SW480 (cell line): ENCODE measurements at regions not wholly inside any gene's neighbourhood (a gene's known extent, or its start where the extent isn't known, plus 50 kb on each side); places are given as distances from the start of the nearest gene placed in this dataset.
"Not testable (repeated sequence)": the region's sequence is repeated elsewhere in the genome, so short reads cannot be mapped to it uniquely, and the experiment has no call there.

Experiments used
- DNase-seq: peaks from one replicate; pipeline ENCODE4 v3.0.0-alpha.2; 2016; ENCODE audit warnings: low spot score

DNA sequence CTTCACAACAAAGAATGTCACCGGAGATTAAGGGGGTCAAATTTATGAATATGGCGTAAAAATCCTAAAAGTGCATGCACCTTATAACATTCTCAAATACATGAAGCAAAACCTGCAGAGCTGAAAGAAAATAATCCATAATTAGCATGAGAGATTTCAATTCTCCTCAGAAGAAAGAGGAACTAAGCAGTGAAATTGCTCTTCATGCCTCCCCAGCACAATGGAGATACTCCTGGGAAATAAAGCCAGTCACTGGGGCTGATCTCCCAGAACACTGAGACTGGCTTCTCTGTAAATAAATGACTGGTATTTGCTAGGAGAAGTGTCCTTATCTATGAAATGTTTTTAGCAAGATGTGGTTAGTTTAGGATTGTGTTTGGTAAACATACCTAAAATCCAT, 68.1 kb downstream of the GOLGA6L6 start:
- not testable (repeated sequence) for DNase-seq

DNA sequence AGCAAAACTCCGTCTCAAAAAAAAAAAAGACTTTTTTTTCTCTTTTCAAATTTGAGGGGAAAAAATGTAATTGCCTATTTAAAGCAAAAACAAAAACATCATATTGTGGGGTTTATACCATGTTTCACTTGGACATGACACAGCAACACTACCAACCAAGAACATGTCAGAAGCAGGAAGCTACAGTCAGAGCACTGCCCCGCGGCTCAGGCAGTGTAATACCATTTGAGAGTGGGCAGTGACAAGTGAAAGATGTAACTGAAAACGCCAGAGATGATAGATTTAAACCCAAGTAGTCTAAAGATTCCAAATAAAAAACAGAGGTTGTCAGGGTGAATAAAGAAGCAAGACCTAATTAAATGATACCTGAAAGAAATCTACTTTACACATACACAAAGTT, 68.6 kb downstream of the GOLGA6L6 start:
- DNase-seq: not testable (repeated sequence)

DNA sequence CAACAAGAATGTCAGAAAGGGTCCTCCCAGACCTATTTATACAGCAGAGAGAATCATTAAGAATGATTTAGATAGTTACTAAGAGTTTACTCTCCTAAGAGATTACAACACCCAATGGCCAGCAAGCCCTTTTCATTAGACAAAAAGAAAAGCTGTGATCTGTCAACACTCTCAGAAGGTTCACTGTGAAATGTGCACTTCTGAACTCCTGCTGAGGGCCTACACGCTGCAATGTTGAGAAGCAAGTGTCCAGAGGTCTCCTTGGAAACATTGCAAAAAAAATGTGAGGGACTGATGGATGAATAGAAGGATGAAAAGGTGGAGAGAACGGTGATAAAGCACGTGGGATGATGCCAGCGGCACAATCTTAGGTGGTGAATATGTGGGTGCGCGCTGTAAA, 70.8 kb downstream of the GOLGA6L6 start:
- DNase-seq: not testable (repeated sequence)

DNA sequence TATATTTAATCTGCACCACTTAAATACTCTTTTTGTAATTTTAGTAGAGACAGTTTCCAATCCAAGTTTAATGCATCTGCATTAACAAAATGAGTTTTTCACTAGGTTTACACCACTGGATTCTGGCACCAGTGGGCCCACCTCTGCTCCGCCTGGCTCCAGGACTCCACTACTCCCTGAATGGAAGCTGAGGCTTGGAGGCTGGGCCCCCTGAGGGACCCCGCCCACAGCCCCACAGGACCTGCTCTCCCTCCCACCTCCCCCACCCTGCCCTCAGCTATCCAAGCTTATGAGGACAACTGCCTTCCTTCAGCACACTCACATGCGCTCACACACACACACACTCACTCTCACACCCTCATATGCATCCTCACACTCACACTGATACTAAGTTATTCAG, 100.5 kb downstream of the GOLGA6L6 start:
- DNase-seq: not testable (repeated sequence)

DNA sequence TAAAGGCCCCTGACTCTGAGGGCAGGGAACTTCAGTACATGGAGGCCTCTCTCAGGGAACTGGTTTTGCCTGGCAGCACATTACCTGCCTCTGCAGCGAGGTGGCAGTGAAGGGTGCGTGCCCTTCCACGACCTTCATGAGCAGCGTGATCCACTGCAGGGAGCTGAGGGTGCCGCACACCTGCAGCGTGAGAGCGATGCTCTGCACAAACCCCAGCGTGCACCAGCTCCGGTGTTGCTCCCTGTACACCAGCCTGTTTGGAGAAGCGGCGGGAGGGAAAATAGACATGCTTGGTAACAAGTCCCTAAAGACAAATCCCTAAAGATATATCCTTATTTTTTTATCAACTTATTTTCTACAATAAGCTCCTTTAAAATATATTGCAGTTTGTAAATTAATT, 101.2 kb downstream of the GOLGA6L6 start:
- not testable (repeated sequence) for DNase-seq

DNA sequence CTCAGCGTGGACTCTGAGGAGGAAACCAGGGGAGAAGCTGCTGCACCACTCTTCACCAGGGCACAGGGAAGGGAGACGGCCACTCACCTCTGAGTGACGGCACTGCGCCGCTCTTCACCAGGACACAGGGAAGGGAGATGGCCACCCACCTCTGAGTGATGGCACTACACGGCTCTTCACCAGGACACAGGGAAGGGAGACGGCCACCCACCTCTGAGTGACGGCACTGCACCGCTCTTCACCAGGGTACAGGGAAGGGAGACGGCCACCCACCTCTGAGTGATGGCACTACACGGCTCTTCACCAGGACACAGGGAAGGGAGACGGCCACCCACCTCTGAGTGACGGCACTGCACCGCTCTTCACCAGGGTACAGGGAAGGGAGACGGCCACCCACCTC, 102.5 kb downstream of the GOLGA6L6 start:
- DNase-seq: not testable (repeated sequence)

DNA sequence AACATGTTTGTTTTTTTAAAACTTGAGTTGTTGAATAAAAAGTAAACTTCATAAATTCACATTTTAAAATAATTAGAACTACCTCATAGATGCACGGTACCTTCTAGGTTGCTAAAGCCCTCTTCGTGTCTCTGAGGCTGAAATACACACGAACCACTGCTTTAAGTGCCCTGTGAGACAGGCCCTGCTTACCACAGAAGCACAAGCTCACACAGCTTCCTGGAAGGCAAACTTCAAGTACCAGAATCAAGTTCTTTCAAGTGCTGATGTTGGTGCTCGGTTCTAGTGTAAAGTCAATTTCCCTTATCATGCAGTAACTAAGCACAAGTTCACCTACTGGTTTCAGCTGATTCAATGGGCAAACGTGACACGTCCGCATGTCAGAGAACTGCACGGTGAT, 103.3 kb downstream of the GOLGA6L6 start:
- not testable (repeated sequence) for DNase-seq

DNA sequence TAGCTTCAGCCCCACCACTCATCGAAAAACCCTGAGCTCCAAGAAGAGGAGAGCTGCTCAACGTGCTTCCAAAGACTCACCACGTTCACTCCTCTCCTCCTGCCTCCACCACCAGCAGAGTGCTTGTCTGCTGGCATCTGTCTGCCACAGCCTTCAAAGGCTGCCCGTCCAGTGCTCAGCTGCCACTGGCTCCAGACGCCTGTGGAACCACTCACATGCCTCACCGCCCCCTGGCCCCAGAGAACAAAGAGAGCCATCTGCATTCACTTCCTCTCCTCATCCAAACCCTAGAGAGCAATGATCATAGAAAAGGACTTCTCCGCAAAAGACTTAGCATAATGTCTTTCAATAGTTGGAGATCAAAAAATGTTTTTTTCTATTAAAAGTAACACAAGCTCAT, 108.1 kb downstream of the GOLGA6L6 start:
- not testable (repeated sequence) for DNase-seq

DNA sequence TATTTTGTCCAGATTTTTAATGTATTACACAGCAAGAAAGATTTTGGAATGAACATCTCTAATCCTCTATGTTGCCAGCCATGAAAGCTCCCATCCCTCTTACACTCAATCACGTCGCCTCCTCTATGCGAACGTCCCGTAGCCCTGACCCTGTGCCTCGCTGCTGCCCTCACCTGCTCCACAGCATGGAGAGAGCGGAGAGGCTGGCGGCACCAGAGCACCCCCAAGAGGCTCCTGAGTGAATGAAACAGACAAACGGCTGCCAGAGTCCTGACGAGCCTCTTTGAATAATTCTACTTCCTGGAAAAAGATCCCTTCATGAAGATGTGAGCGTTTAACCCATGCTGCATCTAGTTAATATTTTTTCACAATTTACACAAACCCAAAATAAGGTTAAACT, 111.1 kb downstream of the GOLGA6L6 start:
- DNase-seq: not testable (repeated sequence)

DNA sequence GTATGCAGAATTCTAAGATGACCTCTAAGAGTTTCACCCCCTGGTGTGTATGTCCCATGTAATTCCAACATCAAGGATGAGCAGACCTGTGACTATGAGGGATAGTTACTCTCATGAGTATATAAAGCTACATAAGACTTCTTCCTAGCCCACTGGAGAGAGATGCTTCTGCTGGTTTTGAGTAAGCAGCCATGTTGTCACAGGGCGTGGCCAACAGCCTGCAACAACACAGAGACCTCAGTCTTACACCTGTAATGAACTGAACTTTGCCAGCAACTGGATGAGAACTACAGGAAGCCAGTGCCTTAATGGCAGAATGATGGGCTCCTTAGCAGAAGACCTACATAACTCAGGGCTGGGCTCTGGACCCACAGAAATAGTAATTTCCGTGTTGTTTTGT, 120.9 kb downstream of the GOLGA6L6 start:
- not testable (repeated sequence) for DNase-seq

DNA sequence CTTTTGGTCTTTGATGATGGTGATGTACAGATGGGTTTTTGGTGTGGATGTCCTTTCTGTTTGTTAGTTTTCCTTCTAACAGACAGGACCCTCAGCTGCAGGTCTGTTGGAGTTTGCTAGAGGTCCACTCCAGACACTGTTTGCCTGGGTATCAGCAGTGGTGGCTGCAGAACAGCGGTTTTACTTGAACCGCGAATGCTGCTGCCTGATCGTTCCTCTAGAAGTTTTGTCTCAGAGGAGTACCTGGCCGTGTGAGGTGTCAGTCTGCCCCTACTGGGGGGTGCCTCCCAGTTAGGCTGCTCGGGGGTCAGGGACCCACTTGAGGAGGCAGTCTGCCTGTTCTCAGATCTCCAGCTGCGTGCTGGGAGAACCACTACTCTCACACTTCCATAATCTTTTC, 125.0 kb downstream of the GOLGA6L6 start:
- DNase-seq: not testable (repeated sequence)

DNA sequence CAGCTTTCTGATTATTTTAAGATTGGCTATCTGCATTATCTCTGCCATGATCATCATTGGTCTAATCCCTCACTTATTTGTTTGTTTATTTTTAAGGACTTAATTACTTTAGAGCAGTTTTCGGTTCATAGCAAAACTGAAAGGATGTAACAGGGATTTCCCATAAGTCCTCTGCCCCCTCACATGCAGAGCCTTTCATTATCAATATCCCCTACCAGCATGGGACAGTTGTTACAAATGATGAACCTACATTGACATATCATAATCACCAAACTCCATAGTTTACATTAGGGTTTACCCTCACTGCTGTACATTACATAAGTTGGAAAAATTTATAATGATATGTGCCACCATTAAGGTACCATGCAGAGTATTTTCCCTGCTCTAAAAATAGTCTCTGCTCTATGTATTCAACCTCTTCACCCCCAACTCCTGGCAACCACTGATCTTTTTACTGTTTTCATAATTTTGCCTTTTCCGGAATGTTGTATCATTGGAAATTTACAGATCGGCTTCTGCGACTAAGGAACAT, 131.9 kb downstream of the GOLGA6L6 start:
- DNase-seq: not testable (repeated sequence)

DNA sequence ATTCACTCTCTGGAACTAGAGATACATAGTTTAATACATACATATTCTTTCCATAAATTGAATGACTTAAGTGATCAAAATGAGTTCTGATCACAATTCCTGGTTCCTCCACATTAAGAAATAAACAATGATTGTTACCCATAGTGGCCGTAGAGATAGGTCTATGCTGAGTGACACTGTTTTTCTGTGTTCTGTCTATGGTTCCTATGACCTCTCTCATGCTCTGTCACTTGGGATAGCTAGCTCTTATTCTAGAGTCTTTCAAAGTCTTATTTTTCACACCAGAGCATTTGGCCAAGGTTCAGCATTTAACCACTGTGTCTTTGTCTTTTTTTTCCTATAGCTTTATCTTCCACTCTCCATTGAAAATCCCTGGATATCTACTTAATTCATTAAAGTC, 132.4 kb downstream of the GOLGA6L6 start:
- DNase-seq: no peak

DNA sequence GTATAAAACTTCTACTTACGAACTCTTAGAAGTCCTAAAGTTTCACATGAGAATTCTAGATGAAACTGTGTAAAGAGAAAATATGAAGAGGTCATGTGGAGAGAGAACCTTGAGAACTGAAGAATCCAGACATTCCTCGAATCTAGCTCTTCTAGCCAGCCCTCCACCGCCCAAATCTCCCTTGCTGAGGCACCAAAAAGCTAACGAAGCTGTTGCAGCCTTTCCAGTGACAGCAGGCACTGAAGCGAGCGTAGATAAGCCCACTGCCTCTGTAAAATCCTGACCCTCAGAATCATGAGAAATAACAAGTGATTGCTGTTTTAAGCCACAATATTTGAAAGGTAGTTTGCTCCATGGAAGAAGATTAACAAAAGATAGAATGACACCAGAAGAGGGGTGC, 134.0 kb downstream of the GOLGA6L6 start:
- DNase-seq: no peak

DNA sequence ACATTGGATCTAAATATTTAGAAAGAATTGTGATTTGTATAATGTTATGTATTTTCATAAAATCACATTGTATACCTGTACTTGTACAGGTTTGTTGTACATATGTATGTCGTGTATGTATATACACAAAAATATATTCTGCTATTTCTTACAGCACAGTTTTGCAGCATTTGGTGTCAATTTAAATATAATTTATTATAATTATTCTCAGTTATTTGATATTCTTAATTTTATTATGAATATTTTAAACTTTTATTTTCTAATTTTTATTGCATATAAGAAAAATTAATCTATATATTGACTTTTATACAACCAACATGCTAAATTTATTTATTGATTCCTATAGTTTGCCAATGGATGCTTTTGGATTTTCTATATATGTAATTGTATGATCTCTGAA, 137.0 kb downstream of the GOLGA6L6 start:
- DNase-seq: not testable (repeated sequence)

DNA sequence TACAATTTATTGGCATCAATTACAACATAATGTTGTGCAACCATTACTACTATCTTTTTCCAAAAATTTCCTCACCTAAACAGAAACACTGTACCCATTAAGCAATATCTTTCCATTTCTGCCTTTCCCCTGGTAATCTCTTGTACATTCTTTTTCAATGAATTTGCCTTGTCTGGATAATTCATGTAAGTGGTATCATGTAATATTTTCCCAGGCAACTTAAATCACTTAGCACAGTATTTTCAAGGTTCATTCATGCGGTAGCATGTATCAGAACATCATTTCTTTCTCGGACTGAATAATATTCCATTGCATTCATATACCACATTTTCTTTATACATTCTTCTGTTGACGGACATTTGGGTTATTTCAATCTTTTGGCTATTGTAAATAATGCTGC, 139.0 kb downstream of the GOLGA6L6 start:
- DNase-seq: not testable (repeated sequence)

DNA sequence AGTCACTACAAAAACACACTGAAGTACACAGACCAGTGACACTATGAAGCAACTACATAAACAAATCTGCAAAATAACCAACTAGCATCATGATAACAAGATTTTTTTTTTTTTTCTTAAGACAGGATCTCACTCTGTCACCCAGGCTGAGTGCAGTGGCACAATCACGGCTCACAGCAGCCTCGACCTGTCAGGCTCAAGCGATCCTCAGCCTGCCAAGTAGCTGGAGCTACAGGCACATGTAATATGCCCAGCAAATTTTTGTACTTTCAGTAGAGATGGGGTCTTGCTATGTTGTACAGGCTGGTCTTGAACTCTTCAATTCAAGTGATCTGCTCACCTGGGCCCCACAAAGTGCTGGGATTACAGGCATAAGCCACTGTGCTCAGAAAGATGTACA, 140.5 kb downstream of the GOLGA6L6 start:
- DNase-seq: not testable (repeated sequence)

DNA sequence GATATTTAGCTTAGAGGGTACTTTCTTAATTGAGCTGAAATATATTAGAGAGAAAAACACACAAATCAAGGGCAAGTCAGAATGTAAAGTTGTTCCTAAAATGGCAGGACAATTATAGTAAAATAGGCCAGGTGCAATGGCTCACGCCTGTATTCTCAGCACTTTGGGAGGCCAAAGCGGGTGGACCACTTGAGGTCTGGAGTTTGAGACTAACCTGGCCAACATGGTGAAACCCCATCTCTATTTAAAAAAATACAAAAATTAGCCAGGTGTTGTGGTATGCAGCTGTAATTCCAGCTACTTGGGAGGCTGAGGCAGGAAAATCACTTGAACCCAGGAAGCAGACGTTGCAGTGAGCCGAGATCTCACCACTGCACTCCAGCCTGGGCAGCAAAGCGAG, 142.9 kb downstream of the GOLGA6L6 start:
- DNase-seq: not testable (repeated sequence)

DNA sequence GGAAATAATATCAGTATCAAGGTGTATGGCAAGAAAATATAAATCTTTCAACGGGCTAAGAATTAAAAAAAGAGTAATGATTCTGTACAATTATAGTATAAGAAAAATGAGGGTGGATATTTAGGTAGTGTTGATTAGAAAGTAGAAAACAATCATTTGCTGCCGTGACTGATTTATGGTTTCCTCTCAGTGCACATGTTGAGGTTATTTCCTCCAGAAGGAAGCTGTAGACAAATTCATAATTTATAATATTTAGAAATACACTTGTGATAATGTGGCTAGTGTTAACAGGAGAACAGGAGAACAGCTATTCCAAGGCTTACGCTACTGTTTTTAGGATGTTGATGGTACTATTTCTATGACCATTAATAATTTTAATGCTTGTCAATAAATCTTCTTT, 153.4 kb downstream of the GOLGA6L6 start:
- not testable (repeated sequence) for DNase-seq

DNA sequence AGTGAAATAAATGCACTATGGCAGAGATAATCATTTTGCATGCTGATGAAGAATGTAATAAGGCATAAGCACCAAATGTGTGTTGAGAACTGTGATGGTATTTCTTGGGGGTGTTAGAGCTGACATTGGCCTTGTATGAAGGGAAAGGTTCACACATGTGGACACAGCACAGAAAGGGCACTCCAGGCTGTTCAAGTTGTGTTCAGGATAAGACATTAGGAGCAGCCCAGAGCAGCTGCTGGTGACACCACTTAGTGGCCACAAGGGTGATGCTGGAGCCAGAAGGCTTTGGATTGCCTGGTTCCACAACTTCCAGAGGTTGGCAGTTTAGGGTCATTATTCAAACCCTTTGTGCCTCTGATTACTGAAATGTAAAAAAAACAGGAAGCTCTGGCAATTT, 155.4 kb downstream of the GOLGA6L6 start:
- no peak for DNase-seq

DNA sequence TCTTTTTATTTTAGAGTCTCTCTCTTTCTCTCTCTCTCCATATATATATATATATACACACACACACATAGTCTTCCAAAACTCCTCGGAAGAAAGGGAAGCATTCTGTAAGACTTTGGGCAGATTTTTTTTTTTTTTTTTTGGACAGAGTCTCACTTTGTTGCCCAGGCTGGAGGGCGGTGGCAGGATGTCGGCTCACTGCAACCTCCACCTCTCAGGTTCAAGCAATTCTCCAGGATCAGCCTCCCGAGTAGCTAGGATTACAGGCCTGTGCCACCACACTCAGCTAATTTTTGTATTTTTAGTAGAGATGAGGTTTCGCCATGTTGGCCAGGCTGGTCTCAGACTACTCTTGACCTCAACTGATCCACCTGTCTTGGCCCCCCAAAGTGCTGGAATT, 161.4 kb downstream of the GOLGA6L6 start:
- not testable (repeated sequence) for DNase-seq

DNA sequence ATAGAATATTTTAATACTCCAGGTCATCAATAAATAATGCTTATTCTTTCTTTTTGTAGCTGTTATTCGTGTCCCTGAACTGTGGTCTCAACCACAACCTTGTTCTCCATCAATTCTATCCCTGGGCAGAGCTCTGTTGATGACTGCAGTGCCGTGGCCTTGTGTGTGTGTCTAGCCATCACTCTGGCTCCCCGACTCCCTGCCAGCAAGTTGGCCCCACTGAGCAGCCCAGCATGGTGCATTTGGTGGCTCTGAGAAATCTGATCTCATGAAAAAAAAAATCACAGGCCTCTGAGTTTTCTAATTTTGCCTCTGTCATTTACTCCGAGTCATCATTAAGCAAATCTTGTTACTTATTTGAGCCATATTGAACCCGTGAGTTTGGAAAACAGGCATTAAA, 164.7 kb downstream of the GOLGA6L6 start:
- DNase-seq: no peak

DNA sequence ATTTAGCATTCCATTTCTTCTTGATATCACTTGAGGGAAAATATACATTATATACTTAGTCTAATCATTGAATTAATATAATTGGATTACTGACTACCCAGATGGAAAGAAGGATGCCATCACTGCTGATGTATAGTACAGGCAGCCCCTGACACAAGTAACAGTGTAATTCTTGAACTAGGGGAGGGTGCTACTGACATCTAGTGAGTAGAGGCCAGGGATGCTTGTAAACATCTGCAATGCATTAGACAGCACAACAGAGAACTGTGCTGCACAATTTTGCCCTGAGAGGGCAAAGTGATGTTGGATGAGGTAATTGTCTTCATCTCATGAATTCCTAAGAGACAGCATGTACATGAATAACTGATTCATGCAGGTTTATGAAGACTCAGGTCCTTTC, 169.2 kb downstream of the GOLGA6L6 start:
- DNase-seq: not testable (repeated sequence)

DNA sequence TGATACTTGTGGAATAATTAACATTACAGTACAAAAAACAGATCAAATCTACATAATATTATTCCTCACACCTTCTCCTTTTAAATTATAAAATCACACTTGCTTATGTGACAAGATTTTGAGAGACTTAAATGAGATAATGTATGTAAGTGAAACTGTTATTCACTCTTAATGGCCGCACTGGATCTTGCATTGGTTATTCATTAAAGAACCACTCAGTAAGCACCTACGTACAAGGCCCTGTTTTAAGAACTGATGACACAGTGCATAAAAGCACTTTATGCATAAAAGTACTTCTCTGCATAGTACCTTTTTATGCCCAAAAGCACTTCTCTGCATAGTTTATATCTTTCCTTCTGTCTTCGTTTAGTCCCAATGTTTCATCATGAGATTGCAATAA, 172.1 kb downstream of the GOLGA6L6 start:
- no peak for DNase-seq

DNA sequence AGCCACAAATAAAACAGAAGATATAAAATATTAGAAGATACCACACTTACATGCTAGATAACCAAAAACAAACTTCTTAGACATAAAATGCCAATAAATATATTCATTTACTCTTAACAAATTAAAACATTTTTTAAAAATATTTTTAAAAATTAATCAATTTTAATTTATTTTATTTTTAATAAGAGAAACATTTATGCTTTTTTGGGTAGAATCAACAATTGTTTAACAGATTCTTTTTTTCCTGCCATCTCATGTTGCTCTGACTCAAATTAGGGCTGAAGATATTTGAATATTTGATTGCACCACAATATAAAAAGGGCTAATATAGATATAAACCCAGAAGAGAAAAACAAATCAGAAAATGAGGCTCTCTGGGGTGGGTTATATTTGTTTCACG, 172.6 kb downstream of the GOLGA6L6 start:
- no peak for DNase-seq
